Thyroid gland (tissue), 4 donors: ENCODE measurements at regions not wholly inside any gene's neighbourhood (a gene's known extent, or its start where the extent isn't known, plus 50 kb on each side); places are given as distances from the start of the nearest gene placed in this dataset.

ENCODE experiments used
- POLR2A ChIP-seq, 2 donors: fragments of 450-650 bp; IDR thresholded peaks; one replicate each; pipeline ENCODE4 v1.6.1; 2017; ENCODE audit warnings: antibody characterized with exemption in 2 of 2, mild to moderate bottlenecking in 2 of 2, moderate library complexity in 1 of 2
- TF ChIP-seq, protein P1 (sequence below), 6 experiments: fragments of 200-600 bp in 3 of 6; fragments of 450-650 bp in 3 of 6; sonication (generic) in 3 of 6; IDR thresholded peaks; one replicate each; pipeline ENCODE4 v1.5.1; 2016 to 2019; ENCODE audit warnings: antibody characterized with exemption in 6 of 6, mild to moderate bottlenecking in 2 of 6, inconsistent platforms in 1 of 6, moderate library complexity in 1 of 6

DNA sequence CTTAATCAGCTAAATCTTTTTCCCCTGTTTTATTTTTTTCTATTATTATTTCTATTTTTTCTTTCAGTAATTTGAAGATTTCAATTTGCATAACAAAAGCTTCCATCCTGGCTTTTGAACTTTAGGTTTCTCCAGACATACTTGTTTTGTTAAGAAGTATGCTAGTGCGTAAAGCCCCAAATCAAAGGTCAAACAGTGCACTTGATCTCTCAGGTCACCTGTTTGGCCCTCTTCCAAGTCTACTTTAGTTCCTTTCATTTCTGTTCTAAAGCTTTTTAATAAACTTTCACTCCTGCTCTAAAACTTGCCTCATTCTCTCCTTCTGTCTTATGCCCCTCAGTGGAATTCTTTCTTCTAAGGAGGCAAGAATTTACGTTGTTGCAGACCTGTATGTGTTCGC lies 54.6 kb upstream of the ATXN7L3B start:
- TF ChIP-seq, protein P1, sequence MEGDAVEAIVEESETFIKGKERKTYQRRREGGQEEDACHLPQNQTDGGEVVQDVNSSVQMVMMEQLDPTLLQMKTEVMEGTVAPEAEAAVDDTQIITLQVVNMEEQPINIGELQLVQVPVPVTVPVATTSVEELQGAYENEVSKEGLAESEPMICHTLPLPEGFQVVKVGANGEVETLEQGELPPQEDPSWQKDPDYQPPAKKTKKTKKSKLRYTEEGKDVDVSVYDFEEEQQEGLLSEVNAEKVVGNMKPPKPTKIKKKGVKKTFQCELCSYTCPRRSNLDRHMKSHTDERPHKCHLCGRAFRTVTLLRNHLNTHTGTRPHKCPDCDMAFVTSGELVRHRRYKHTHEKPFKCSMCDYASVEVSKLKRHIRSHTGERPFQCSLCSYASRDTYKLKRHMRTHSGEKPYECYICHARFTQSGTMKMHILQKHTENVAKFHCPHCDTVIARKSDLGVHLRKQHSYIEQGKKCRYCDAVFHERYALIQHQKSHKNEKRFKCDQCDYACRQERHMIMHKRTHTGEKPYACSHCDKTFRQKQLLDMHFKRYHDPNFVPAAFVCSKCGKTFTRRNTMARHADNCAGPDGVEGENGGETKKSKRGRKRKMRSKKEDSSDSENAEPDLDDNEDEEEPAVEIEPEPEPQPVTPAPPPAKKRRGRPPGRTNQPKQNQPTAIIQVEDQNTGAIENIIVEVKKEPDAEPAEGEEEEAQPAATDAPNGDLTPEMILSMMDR (IDR thresholded peaks at IDR 0.05), result no peak
- no peak for TF ChIP-seq POLR2A (IDR thresholded peaks at IDR 0.05)
